Hepatocyte (in vitro differentiated cells): ENCODE measurements at regions not wholly inside any gene's neighbourhood (a gene's known extent, or its start where the extent isn't known, plus 50 kb on each side); places are given as distances from the start of the nearest gene placed in this dataset.

Experiments
- DNase-seq: peaks from one replicate; pipeline ENCODE4 v3.0.0-alpha.2; 2016; ENCODE audit warnings: low spot score
- H2AFZ ChIP-seq: fragments of 200-600 bp; sonication (generic); 2 replicates; pipeline ENCODE4 v1.6.0; 2016; ENCODE audit warnings: antibody characterized with exemption, mild to moderate bottlenecking
- H3K27ac ChIP-seq: fragments of 200-600 bp; sonication (generic); 2 replicates; pipeline ENCODE4 v1.5.1; 2016; ENCODE audit warnings: mild to moderate bottlenecking
- H3K27me3 ChIP-seq: fragments of 200-600 bp; sonication (generic); 2 replicates; pipeline ENCODE4 v1.6.1; 2016
- H3K36me3 ChIP-seq: fragments of 200-600 bp; sonication (generic); replicated peaks from 2 replicates; pipeline ENCODE4 v1.5.1; 2016; ENCODE audit warnings: low read depth; ENCODE audit not compliant: insufficient read depth
- H3K4me1 ChIP-seq: fragments of 200-600 bp; sonication (generic); 2 replicates; pipeline ENCODE4 v1.5.1; 2016; ENCODE audit warnings: mild to moderate bottlenecking, moderate library complexity; ENCODE audit not compliant: insufficient read depth
- H3K4me2 ChIP-seq: fragments of 200-600 bp; sonication (generic); 2 replicates; pipeline ENCODE4 v1.6.0; 2016
- H3K4me3 ChIP-seq: fragments of 200-600 bp; sonication (generic); 2 replicates; pipeline ENCODE4 v1.5.1; 2016; ENCODE audit warnings: mild to moderate bottlenecking
- H3K79me2 ChIP-seq: fragments of 200-600 bp; sonication (generic); 2 replicates; pipeline ENCODE4 v1.6.0; 2017; ENCODE audit warnings: mild to moderate bottlenecking
- H3K9me2 ChIP-seq: fragments of 200-600 bp; sonication (generic); replicated peaks from 2 replicates; pipeline ENCODE4 v1.6.0; 2017; ENCODE audit warnings: mild to moderate bottlenecking; ENCODE audit not compliant: insufficient read depth
- H3K9me3 ChIP-seq: fragments of 200-600 bp; sonication (generic); 2 replicates; pipeline ENCODE4 v1.5.1; 2016; ENCODE audit warnings: low read depth, mild to moderate bottlenecking
- H4K20me1 ChIP-seq: fragments of 200-600 bp; sonication (generic); 2 replicates; pipeline ENCODE4 v1.6.0; 2016; ENCODE audit warnings: mild to moderate bottlenecking; ENCODE audit not compliant: insufficient read depth, poor library complexity, severe bottlenecking
- EZH2 ChIP-seq: fragments of 200-600 bp; sonication (generic); IDR thresholded peaks from 2 replicates; pipeline ENCODE4 v1.6.1; 2016; ENCODE audit warnings: antibody characterized with exemption, mild to moderate bottlenecking, borderline replicate concordance
- EZH2phosphoT487 ChIP-seq: fragments of 200-600 bp; sonication (generic); IDR thresholded peaks from one replicate; pipeline ENCODE4 v1.6.1; 2018; ENCODE audit warnings: antibody characterized with exemption, mild to moderate bottlenecking, low read depth, moderate library complexity; ENCODE audit not compliant: unreplicated experiment, severe bottlenecking
- WGBS: methylation state at CpG from one replicate; pipeline ENCODE4 v1.1.6; 2016; ENCODE audit warnings: low lambda C conversion rate; ENCODE audit errors: missing lambda C conversion rate; 5-methylcytosine and 5-hydroxymethylcytosine counted together
- TF ChIP-seq, protein P1 (sequence below): fragments of 200-600 bp; sonication (generic); IDR thresholded peaks from 2 replicates; pipeline ENCODE4 v1.5.1; 2016; ENCODE audit warnings: antibody characterized with exemption, mild to moderate bottlenecking; ENCODE audit not compliant: poor library complexity

DNA sequence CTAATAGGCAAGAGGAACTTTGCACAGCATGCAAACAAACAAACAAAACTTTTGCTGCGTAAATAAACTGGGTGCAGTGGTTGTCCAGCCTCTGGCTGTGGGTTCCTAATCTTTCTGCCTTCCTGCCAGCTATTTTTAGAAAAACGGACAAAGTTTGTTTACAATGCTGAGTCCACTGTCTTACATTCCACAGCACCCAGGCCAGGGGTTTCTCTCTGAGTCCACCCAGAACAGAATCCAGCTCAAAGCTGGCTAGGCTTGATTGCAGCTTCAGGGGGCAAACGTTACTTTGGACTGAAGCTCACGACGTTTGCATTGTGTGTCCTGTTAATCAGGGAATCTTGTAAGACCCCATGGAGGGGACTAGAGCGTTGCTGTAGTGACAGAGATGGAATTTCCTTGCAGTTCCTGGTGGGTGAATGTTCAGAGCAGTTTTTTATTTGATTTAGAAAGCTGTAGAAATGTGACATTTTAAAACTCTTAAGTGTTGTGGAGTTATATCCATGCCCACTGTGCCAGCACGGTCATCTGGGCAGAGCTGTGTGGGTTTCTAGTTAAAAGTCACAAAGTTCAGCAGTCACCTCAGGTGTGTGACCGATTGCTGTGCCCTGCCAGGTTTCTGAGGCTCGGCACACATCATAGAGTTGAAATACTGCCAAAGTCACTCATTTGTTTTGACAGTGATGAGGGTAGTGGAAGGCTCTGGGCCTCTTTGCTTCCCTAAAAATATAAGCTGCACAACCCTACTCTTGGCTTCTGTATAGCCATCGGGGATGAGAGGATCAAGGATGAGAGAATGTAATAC is 247.0 kb downstream of the STK31 start:
- H2AFZ ChIP-seq, result peak overlapping the region; percentile 6
- 41% methylated on average over 10 of the region's 10 CpGs for WGBS

DNA sequence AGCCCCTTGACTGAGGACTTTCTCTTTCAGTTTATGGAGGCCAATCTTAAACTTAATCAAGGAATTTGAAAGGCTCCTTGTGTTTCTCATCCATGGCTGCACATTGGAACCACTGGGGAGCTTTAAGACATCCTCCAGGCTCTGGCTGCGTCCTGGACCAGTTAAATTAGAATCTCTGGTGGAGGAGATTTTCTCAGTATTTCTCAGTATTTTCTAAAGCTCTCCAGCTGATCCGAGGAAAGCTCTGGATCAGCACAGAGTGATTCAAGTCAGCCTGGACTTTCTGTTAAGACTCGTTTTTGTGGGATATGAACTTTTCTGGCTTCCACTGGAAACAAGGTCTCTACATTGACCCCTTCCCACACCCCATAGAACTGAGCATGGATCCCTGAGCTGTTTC is 249.8 kb downstream of the STK31 start:
- Histone ChIP-seq H3K9me3 (no peaks in the 10 kb centered on the region), H2AFZ (no peak overlapping the region), H4K20me1 (no peaks in the 10 kb centered on the region), H3K27me3 (no peaks in the 10 kb centered on the region), H3K27ac (no peak overlapping the region), H3K79me2 (no peaks in the 10 kb centered on the region), H3K9me2 (no peaks in the 10 kb centered on the region), H3K4me3 (no peak overlapping the region), H3K36me3 (no peaks in the 10 kb centered on the region), H3K4me2 (no peak overlapping the region), H3K4me1 (peaks cover 17% of the 10 kb centered on the region)
- DNase-seq, result no peak
- 70% methylated on average over 3 of the region's 3 CpGs for WGBS
- no peak for TF ChIP-seq EZH2
- TF ChIP-seq, protein P1, sequence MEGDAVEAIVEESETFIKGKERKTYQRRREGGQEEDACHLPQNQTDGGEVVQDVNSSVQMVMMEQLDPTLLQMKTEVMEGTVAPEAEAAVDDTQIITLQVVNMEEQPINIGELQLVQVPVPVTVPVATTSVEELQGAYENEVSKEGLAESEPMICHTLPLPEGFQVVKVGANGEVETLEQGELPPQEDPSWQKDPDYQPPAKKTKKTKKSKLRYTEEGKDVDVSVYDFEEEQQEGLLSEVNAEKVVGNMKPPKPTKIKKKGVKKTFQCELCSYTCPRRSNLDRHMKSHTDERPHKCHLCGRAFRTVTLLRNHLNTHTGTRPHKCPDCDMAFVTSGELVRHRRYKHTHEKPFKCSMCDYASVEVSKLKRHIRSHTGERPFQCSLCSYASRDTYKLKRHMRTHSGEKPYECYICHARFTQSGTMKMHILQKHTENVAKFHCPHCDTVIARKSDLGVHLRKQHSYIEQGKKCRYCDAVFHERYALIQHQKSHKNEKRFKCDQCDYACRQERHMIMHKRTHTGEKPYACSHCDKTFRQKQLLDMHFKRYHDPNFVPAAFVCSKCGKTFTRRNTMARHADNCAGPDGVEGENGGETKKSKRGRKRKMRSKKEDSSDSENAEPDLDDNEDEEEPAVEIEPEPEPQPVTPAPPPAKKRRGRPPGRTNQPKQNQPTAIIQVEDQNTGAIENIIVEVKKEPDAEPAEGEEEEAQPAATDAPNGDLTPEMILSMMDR, result no peak
- no peak for TF ChIP-seq EZH2phosphoT487

More for the DNA sequence above, 247.0 kb downstream of the STK31 start:
- TF ChIP-seq EZH2phosphoT487 (no peak), EZH2 (no peak)
- TF ChIP-seq, protein P1, result no peak
- peak overlapping the region; percentile 58 for H3K4me2 ChIP-seq
- H3K27ac ChIP-seq, result peak overlapping the region; percentile 9
- H3K4me3 ChIP-seq, result no peak overlapping the region
- no peaks in the 10 kb centered on the region for H4K20me1 ChIP-seq
- no peaks in the 10 kb centered on the region for H3K9me2 ChIP-seq
- no peaks in the 10 kb centered on the region for H3K79me2 ChIP-seq
- no peaks in the 10 kb centered on the region for H3K9me3 ChIP-seq
- H3K36me3 ChIP-seq, result no peaks in the 10 kb centered on the region
- peaks cover 14% of the 10 kb centered on the region for H3K4me1 ChIP-seq
- H3K27me3 ChIP-seq, result no peaks in the 10 kb centered on the region
- peak; percentile 26 for DNase-seq

DNA sequence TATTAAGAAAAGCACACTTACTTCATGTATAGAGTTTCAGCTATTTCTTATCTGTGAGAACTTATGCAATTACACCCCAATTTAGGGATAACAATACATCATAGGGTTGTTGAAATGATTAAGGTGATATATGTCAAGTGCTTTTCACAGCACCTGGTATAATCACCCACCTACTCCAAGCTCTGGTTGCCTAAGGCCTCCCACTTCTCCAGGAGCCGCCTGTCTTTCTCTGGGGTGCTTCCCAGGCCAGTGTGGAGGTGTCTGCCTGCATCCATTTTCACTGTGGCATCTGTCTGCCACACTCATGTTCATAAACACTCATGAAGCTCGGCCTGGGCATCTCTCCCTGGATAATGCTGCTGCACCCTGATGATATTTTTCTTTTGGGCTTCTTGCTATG is 250.3 kb downstream of the STK31 start:
- H3K4me3 ChIP-seq, result no peak overlapping the region
- H2AFZ ChIP-seq, result no peak overlapping the region
- WGBS, result 83% methylated on average over 2 of the region's 2 CpGs
- TF ChIP-seq EZH2phosphoT487 (no peak), EZH2 (no peak)
- TF ChIP-seq, protein P1, result no peak
- no peak overlapping the region for H3K27ac ChIP-seq
- H3K36me3 ChIP-seq, result no peaks in the 10 kb centered on the region
- H3K79me2 ChIP-seq, result no peaks in the 10 kb centered on the region
- H3K9me2 ChIP-seq, result no peaks in the 10 kb centered on the region
- H3K4me1 ChIP-seq, result peaks cover 20% of the 10 kb centered on the region
- H3K9me3 ChIP-seq, result no peaks in the 10 kb centered on the region
- DNase-seq, result no peak
- H3K4me2 ChIP-seq, result no peak overlapping the region
- no peaks in the 10 kb centered on the region for H4K20me1 ChIP-seq
- H3K27me3 ChIP-seq, result no peaks in the 10 kb centered on the region
